H1 (cell line): ENCODE measurements at regions not wholly inside any gene's neighbourhood (a gene's known extent, or its start where the extent isn't known, plus 50 kb on each side); places are given as distances from the start of the nearest gene placed in this dataset.

ENCODE experiments used
- CTCF ChIA-PET: fragments of 300-600 bp; sonication (Branson Sonifier 250); formaldehyde crosslinking; loops from one replicate; lab custom pipeline; 2021; ENCODE audit not compliant: partially characterized antibody; lab: Charles Lee
- POLR2A ChIA-PET: fragments of 300-600 bp; sonication (Branson Sonifier 250); formaldehyde crosslinking; loops from one replicate; lab custom pipeline; 2021; ENCODE audit warnings: inconsistent platforms; ENCODE audit not compliant: partially characterized antibody; lab: Charles Lee
- DNase-seq, 2 experiments: peaks; one replicate each; pipeline versions ENCODE4 v3.0.0 to v3.0.0-alpha.2; 2010 to 2022; ENCODE audit warnings: low spot score in 2 of 2, low read depth in 1 of 2, mixed read lengths in 1 of 2
- FAIRE-seq: peaks from 2 replicates; lab custom pipeline; 2011; peaks lifted over from hg19 to GRCh38; lab: Jason Lieb, UNC
- H2AFZ ChIP-seq: 2 replicates; pipeline ENCODE4 v1.8.1; 2012; ENCODE audit warnings: low read length, inconsistent platforms
- H2AK5ac ChIP-seq: 2 replicates; pipeline ENCODE4 v1.6.1; 2013; ENCODE audit warnings: low read depth, low read length
- H2BK120ac ChIP-seq: replicated peaks from 2 replicates; pipeline ENCODE3; 2013; ENCODE audit warnings: low read depth, low read length, inconsistent platforms
- H2BK12ac ChIP-seq: 2 replicates; pipeline ENCODE4 v1.6.1; 2013; ENCODE audit warnings: low read depth, low read length
- H2BK15ac ChIP-seq: 2 replicates; pipeline ENCODE4 v1.6.1; 2013; ENCODE audit warnings: low read length
- H2BK20ac ChIP-seq: 2 replicates; pipeline ENCODE4 v1.6.1; 2013; ENCODE audit warnings: low read length
- H2BK5ac ChIP-seq: 2 replicates; pipeline ENCODE4 v1.6.1; 2013; ENCODE audit warnings: low read depth, low read length
- H3K14ac ChIP-seq: 2 replicates; pipeline ENCODE4 v1.6.1; 2013; ENCODE audit warnings: inconsistent platforms; ENCODE audit not compliant: insufficient read length
- H3K18ac ChIP-seq: 2 replicates; pipeline ENCODE4 v1.6.1; 2013; ENCODE audit warnings: low read length; ENCODE audit errors: extremely low read depth
- H3K23ac ChIP-seq: 2 replicates; pipeline ENCODE4 v1.6.1; 2013; ENCODE audit warnings: inconsistent platforms; ENCODE audit not compliant: insufficient read length
- H3K23me2 ChIP-seq: 2 replicates; pipeline ENCODE4 v1.6.1; 2013; ENCODE audit warnings: low read depth, low read length
- H3K27ac ChIP-seq: 2 replicates; pipeline ENCODE4 v1.6.1; 2011; ENCODE audit warnings: low read depth, low read length, inconsistent platforms
- H3K27me3 ChIP-seq, 4 experiments: replicated peaks in 1 of 4; 1 replicate in 1 of 4; 2 replicates in 3 of 4; pipeline versions ENCODE4 v1.6.1 to v1.8.1; 2011 to 2013; ENCODE audit warnings: low read length in 3 of 4, mild to moderate bottlenecking in 3 of 4, inconsistent platforms in 2 of 4, mixed read lengths in 2 of 4, moderate library complexity in 1 of 4; ENCODE audit not compliant: control insufficient read depth in 3 of 4, insufficient read depth in 3 of 4; ENCODE audit errors: extremely low read depth in 1 of 4
- H3K36me3 ChIP-seq, 4 experiments: 2 replicates each; pipeline versions ENCODE4 v1.6.1 to v1.8.1; 2011 to 2013; ENCODE audit warnings: mild to moderate bottlenecking in 4 of 4, low read length in 3 of 4, moderate library complexity in 2 of 4, control low read depth in 1 of 4, inconsistent platforms in 1 of 4; ENCODE audit not compliant: insufficient read depth in 4 of 4, control insufficient read depth in 2 of 4
- H3K4ac ChIP-seq: replicated peaks from 2 replicates; pipeline ENCODE3; 2013; ENCODE audit warnings: low read length, low read depth, mixed read lengths, inconsistent platforms; ENCODE audit not compliant: insufficient read length
- H3K4me1 ChIP-seq, 4 experiments: replicated peaks in 1 of 4; 1 replicate in 1 of 4; 2 replicates in 3 of 4; pipeline versions ENCODE4 v1.6.1 to v1.8.1; 2011 to 2013; ENCODE audit warnings: low read length in 3 of 4, inconsistent platforms in 2 of 4, mixed read lengths in 1 of 4; ENCODE audit not compliant: insufficient read depth in 4 of 4, control insufficient read depth in 3 of 4
- H3K4me2 ChIP-seq, 2 experiments: 2 replicates each; pipeline versions ENCODE4 v1.6.1 to v1.8.1; 2011 to 2013; ENCODE audit warnings: low read depth in 2 of 2, low read length in 2 of 2, control low read depth in 1 of 2, inconsistent platforms in 1 of 2, mild to moderate bottlenecking in 1 of 2; ENCODE audit not compliant: insufficient read depth in 1 of 2
- H3K4me3 ChIP-seq, 4 experiments: fragments of 200-600, 300-600 bp in 1 of 4; sonication (generic), shearing (Covaris generic), sonication (Bioruptor Twin) in 1 of 4; 2 replicates each; pipeline versions ENCODE4 v1.5.1 to v1.8.1; 2011 to 2016; ENCODE audit warnings: low read length in 4 of 4, low read depth in 3 of 4, control low read depth in 2 of 4, inconsistent platforms in 2 of 4, mild to moderate bottlenecking in 2 of 4, mixed read lengths in 1 of 4, moderate library complexity in 1 of 4; ENCODE audit not compliant: insufficient read depth in 2 of 4; ENCODE audit errors: extremely low read depth in 1 of 4
- H3K56ac ChIP-seq: replicated peaks from 2 replicates; pipeline ENCODE3; 2013; ENCODE audit warnings: low read depth, mild to moderate bottlenecking, mixed read lengths, low read length, inconsistent platforms; ENCODE audit not compliant: insufficient read length
- H3K79me1 ChIP-seq: 2 replicates; pipeline ENCODE4 v1.6.1; 2013; ENCODE audit warnings: low read depth, low read length, control low read depth
- H3K79me2 ChIP-seq, 2 experiments: 2 replicates each; pipeline versions ENCODE4 v1.6.1 to v1.8.1; 2012 to 2013; ENCODE audit warnings: low read length in 2 of 2, mild to moderate bottlenecking in 2 of 2, inconsistent platforms in 1 of 2; ENCODE audit not compliant: insufficient read depth in 2 of 2, control insufficient read depth in 1 of 2
- H3K9ac ChIP-seq, 4 experiments: replicated peaks in 1 of 4; 1 replicate in 1 of 4; 2 replicates in 3 of 4; pipeline versions ENCODE4 v1.6.1 to v1.8.1; 2011 to 2013; ENCODE audit warnings: low read depth in 3 of 4, low read length in 3 of 4, control low read depth in 2 of 4, mild to moderate bottlenecking in 2 of 4, moderate library complexity in 2 of 4, inconsistent platforms in 1 of 4; ENCODE audit errors: extremely low read depth in 1 of 4
- H3K9me3 ChIP-seq, 2 experiments: 2 replicates each; pipeline versions ENCODE4 v1.6.1 to v1.8.1; 2012 to 2013; ENCODE audit warnings: mild to moderate bottlenecking in 2 of 2, moderate library complexity in 2 of 2, control low read depth in 1 of 2, inconsistent platforms in 1 of 2, low read depth in 1 of 2, low read length in 1 of 2, mixed read lengths in 1 of 2; ENCODE audit not compliant: insufficient read depth in 2 of 2
- H4K20me1 ChIP-seq, 2 experiments: replicated peaks in 1 of 2; 2 replicates each; pipeline versions ENCODE3 to v1.8.1; 2011 to 2013; ENCODE audit warnings: inconsistent platforms in 2 of 2, low read length in 2 of 2, mild to moderate bottlenecking in 1 of 2; ENCODE audit not compliant: insufficient read depth in 2 of 2, control insufficient read depth in 1 of 2
- H4K5ac ChIP-seq: 2 replicates; pipeline ENCODE4 v1.6.1; 2013; ENCODE audit warnings: low read length, low read depth, mixed read lengths, inconsistent platforms; ENCODE audit not compliant: insufficient read length
- H4K8ac ChIP-seq: 2 replicates; pipeline ENCODE4 v1.8.0; 2013; ENCODE audit warnings: mild to moderate bottlenecking, moderate library complexity, low read length, inconsistent platforms; ENCODE audit not compliant: insufficient read depth; ENCODE audit errors: extremely low read depth
- H4K91ac ChIP-seq: replicated peaks from 2 replicates; pipeline ENCODE3; 2013; ENCODE audit warnings: low read length, mixed read lengths, inconsistent platforms; ENCODE audit not compliant: insufficient read length
- BACH1 ChIP-seq: IDR thresholded peaks from 2 replicates; pipeline ENCODE4 v1.6.1; 2012; ENCODE audit warnings: low read length, improper control_type of control experiment
- BCL11A ChIP-seq, 2 experiments: IDR thresholded peaks; one replicate each; pipeline ENCODE4 v1.6.1; 2011; ENCODE audit warnings: low read depth in 2 of 2, low read length in 2 of 2, mild to moderate bottlenecking in 2 of 2
- CBX5 ChIP-seq: fragments of 300-800, 300-1000 bp; sonication (generic); IDR thresholded peaks from 2 replicates; pipeline ENCODE4 v1.7.1; 2016; ENCODE audit warnings: antibody characterized with exemption, low read length, low read depth
- EP300 ChIP-seq, 2 experiments: IDR thresholded peaks; 1 replicate in 1 of 2; 2 replicates in 1 of 2; pipeline ENCODE4 v1.6.1; 2011 to 2012; ENCODE audit warnings: low read depth in 2 of 2, low read length in 2 of 2, mild to moderate bottlenecking in 2 of 2, borderline replicate concordance in 1 of 2, inconsistent platforms in 1 of 2, moderate library complexity in 1 of 2
- GABPA ChIP-seq: IDR thresholded peaks from 2 replicates; pipeline ENCODE4 v1.6.1; 2011; ENCODE audit warnings: mild to moderate bottlenecking, low read length, moderate library complexity, borderline replicate concordance; ENCODE audit not compliant: insufficient read depth
- RXRA ChIP-seq: IDR thresholded peaks from 2 replicates; pipeline ENCODE4 v1.6.1; 2011; ENCODE audit warnings: low read depth, mild to moderate bottlenecking, low read length, moderate library complexity; ENCODE audit not compliant: insufficient read depth
- SIRT6 ChIP-seq: IDR thresholded peaks from one replicate; pipeline ENCODE4 v1.7.1; 2012; ENCODE audit warnings: low read length, inconsistent platforms
- SP1 ChIP-seq: IDR thresholded peaks from 2 replicates; pipeline ENCODE4 v1.6.1; 2011; ENCODE audit warnings: low read depth, low read length
- TAF7 ChIP-seq: optimal IDR thresholded peaks from 2 replicates; pipeline ENCODE3; 2011; ENCODE audit warnings: low read depth, mild to moderate bottlenecking, inconsistent platforms, low read length, moderate library complexity, borderline replicate concordance
- USF2 ChIP-seq: IDR thresholded peaks from 2 replicates; pipeline ENCODE4 v1.6.1; 2011; ENCODE audit warnings: low read length, improper control_type of control experiment
- YY1 ChIP-seq: IDR thresholded peaks from 2 replicates; pipeline ENCODE4 v1.6.1; 2011; ENCODE audit warnings: low read depth, mild to moderate bottlenecking, low read length
- WGBS, 2 experiments: shearing (Covaris generic) in 1 of 2; methylation state at CpG; one replicate each; pipeline versions ENCODE4 v1.1.6 to v1.1.7; 2013 to 2015; ENCODE audit warnings: low lambda C conversion rate in 2 of 2, mixed read lengths in 2 of 2, inconsistent platforms in 1 of 2, low coverage in 1 of 2, missing lambda C conversion rate in 1 of 2; ENCODE audit not compliant: insufficient replicate concordance in 2 of 2, insufficient coverage in 1 of 2, insufficient read length in 1 of 2; ENCODE audit errors: extremely low coverage in 1 of 2, missing lambda C conversion rate in 1 of 2; 5-methylcytosine and 5-hydroxymethylcytosine counted together
- TF ChIP-seq, protein P1 (sequence below): IDR thresholded peaks from 2 replicates; pipeline ENCODE4 v1.6.1; 2012; ENCODE audit warnings: inconsistent platforms

GRCh38 chr1:191699343-191699742 lies 458.9 kb upstream of the RGS18 start:
- Histone ChIP-seq H2AK5ac (no peak overlapping the region), H3K27me3 (no peaks in the 10 kb centered on the region), H3K79me2 (no peaks in the 10 kb centered on the region), H2AFZ (no peak overlapping the region), H3K9ac (no peak overlapping the region), H4K91ac (no peak overlapping the region), H3K4me2 (no peak overlapping the region), H2BK15ac (no peak overlapping the region), H4K20me1 (no peaks in the 10 kb centered on the region), H2BK12ac (no peak overlapping the region), H4K8ac (no peak overlapping the region), H2BK120ac (no peak overlapping the region), H3K4ac (no peak overlapping the region), H4K5ac (no peak overlapping the region), H3K23me2 (no peaks in the 10 kb centered on the region), H3K36me3 (no peaks in the 10 kb centered on the region), H3K27ac (no peak overlapping the region), H3K9me3 (no peaks in the 10 kb centered on the region), H2BK20ac (no peak overlapping the region), H3K4me1 (no peaks in the 10 kb centered on the region), H3K4me3 (no peak overlapping the region), H3K23ac (no peak overlapping the region), H3K79me1 (no peaks in the 10 kb centered on the region), H3K18ac (no peak overlapping the region), H2BK5ac (no peak overlapping the region), H3K14ac (no peak overlapping the region), H3K56ac (no peak overlapping the region)
- no peak for DNase-seq
- ChIA-PET CTCF (interaction anchor here (0.7 kb wide), 1 partner anchor 49 kb away, joined by 3 read pairs; no protein-coding TSS in a partner anchor), POLR2A (no interaction called here)
- FAIRE-seq = no peak
- WGBS, 2 experiments = 100% methylated on average over 1 of the region's 1 CpG; no CpG with 5 or more reads in 1 of the 2 experiments
- TF ChIP-seq SIRT6 (no peak), GABPA (no peak), EP300 (IDR thresholded peaks at IDR 0.05; ENCODE audit: borderline replicate concordance in 1 of 2, low read depth in 2 of 2, low read length in 2 of 2) (no peak), SP1 (no peak), RXRA (no peak), TAF7 (no peak), USF2 (no peak), YY1 (no peak), BACH1 (no peak), BCL11A (IDR thresholded peaks at IDR 0.05; ENCODE audit: low read depth in 2 of 2, low read length in 2 of 2) (no peak), CBX5 (no peak)
- TF ChIP-seq, protein P1, sequence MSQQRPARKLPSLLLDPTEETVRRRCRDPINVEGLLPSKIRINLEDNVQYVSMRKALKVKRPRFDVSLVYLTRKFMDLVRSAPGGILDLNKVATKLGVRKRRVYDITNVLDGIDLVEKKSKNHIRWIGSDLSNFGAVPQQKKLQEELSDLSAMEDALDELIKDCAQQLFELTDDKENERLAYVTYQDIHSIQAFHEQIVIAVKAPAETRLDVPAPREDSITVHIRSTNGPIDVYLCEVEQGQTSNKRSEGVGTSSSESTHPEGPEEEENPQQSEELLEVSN = no peak
